Panc1 (cell line): ENCODE measurements at regions not wholly inside any gene's neighbourhood (a gene's known extent, or its start where the extent isn't known, plus 50 kb on each side); places are given as distances from the start of the nearest gene placed in this dataset.

Source experiments
- ATAC-seq: fragments of 200-7000 bp; cut with Tn5 transposase; 2 replicates; pipeline ENCODE4 v1.9.1; 2020; ENCODE audit warnings: mild to moderate bottlenecking, moderate library complexity
- BruUV-seq: library from RNA; stranded (reverse); fragments of 400-500 nt; replicated peaks from 2 replicates; lab custom pipeline; 2021; lab: Mats Ljungman, UMichigan
- CTCF ChIA-PET: fragments of 300-600 bp; sonication (Branson Sonifier 250); formaldehyde crosslinking; loops from one replicate; lab custom pipeline; 2022; ENCODE audit warnings: antibody characterized with exemption; lab: Charles Lee
- POLR2A ChIA-PET: fragments of 300-600 bp; sonication (Branson Sonifier 250); formaldehyde crosslinking; loops from one replicate; lab custom pipeline; 2022; ENCODE audit warnings: antibody characterized with exemption; lab: Charles Lee
- DNase-seq: peaks from one replicate; pipeline ENCODE4 v3.0.0-alpha.2; 2010; ENCODE audit warnings: low read depth, low spot score
- H3K27ac ChIP-seq: 2 replicates; pipeline ENCODE4 v1.5.1; 2011; ENCODE audit warnings: mild to moderate bottlenecking, low read length, inconsistent platforms
- H3K27me3 ChIP-seq: fragments of 200-500 bp; sonication (Bioruptor generic); 2 replicates; pipeline ENCODE4 v1.6.0; 2014; ENCODE audit warnings: low read length, inconsistent platforms; ENCODE audit not compliant: control insufficient read depth, insufficient read depth
- H3K36me3 ChIP-seq: fragments of 200-500 bp; sonication (Bioruptor generic); 2 replicates; pipeline ENCODE4 v1.5.1; 2014; ENCODE audit warnings: inconsistent platforms, mild to moderate bottlenecking, low read length, moderate library complexity; ENCODE audit not compliant: control insufficient read depth, insufficient read depth
- H3K4me1 ChIP-seq: 2 replicates; pipeline ENCODE4 v1.5.1; 2011; ENCODE audit warnings: inconsistent platforms, mild to moderate bottlenecking, low read length, moderate library complexity; ENCODE audit not compliant: control insufficient read depth, insufficient read depth
- H3K4me3 ChIP-seq, 2 experiments: 2 replicates each; pipeline ENCODE4 v1.5.1; 2011 to 2012; ENCODE audit warnings: low read depth in 2 of 2, low read length in 2 of 2, mild to moderate bottlenecking in 2 of 2, inconsistent platforms in 1 of 2, moderate library complexity in 1 of 2
- H3K9me3 ChIP-seq: fragments of 200-500 bp; sonication (Bioruptor generic); 2 replicates; pipeline ENCODE4 v1.5.1; 2014; ENCODE audit warnings: low read depth, mild to moderate bottlenecking, inconsistent platforms, low read length, moderate library complexity; ENCODE audit not compliant: control insufficient read depth, insufficient read depth
- CTCF ChIP-seq: fragments of 450-650 bp; IDR thresholded peaks from 2 replicates; pipeline ENCODE4 v1.5.1; 2017; ENCODE audit warnings: mild to moderate bottlenecking
- POLR2AphosphoS5 ChIP-seq: IDR thresholded peaks from 2 replicates; pipeline ENCODE4 v1.6.1; 2012; ENCODE audit warnings: mild to moderate bottlenecking, low read depth, low read length, moderate library complexity
- SIN3A ChIP-seq: IDR thresholded peaks from 2 replicates; pipeline ENCODE4 v1.6.1; 2012; ENCODE audit warnings: low read depth, mild to moderate bottlenecking, low read length, moderate library complexity, borderline replicate concordance; ENCODE audit not compliant: insufficient read depth
- TCF7L2 ChIP-seq: IDR thresholded peaks from 2 replicates; pipeline ENCODE4 v1.6.1; 2011; ENCODE audit warnings: mild to moderate bottlenecking, low read depth, low read length, inconsistent platforms
- in situ Hi-C: cut with HindIII; loops from 2 replicates; pipeline ENCODE4 v1.10.0; 2016; ENCODE audit warnings: low sequenced_read_pairs, low pct_unique_long_range_greater_than_20kb
- intact Hi-C: fragments of 100-400 bp; cut with micrococcal nuclease; formaldehyde crosslinking; loops from one replicate; pipeline ENCODE4 v1.10.0; 2022; ENCODE audit not compliant: unreplicated experiment
- TF ChIP-seq, protein P1 (sequence below), 2 experiments: IDR thresholded peaks; 2 replicates each; pipeline ENCODE4 v1.6.1; 2011 to 2012; ENCODE audit warnings: low read depth in 2 of 2, control low read depth in 1 of 2, low read length in 1 of 2, mild to moderate bottlenecking in 1 of 2, moderate library complexity in 1 of 2; ENCODE audit not compliant: insufficient read depth in 1 of 2

DNA sequence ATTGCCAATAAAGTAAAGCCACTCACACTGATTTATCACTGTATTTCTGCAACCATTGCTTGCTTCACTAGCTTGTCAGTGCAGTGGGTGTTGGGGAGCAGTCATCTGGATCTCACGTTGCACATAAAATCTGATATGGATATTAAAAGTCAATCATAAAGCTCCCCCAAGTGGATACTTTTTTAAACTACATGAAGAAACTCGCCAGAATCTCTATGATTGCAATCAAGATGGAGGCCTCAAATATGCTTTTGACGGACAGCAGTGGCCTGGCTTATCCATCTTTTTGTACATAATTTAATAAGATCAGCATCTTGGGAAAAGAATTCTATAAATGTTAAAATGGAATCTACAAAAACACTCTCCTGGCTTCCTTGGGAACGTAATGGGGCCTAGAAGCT lies 137.7 kb downstream of the WT1 start:
- TF ChIP-seq SIN3A (no peak), CTCF (peak; percentile 60), TCF7L2 (no peak)
- CTCF ChIA-PET = no interaction called here

GRCh38 chr11:32302826-32303225 lies 132.5 kb downstream of the WT1 start:
- no peaks in the 10 kb centered on the region for H3K9me3 ChIP-seq
- ChIA-PET CTCF (no interaction called here), POLR2A (no interaction called here)
- H3K4me1 ChIP-seq = no peaks in the 10 kb centered on the region
- TF ChIP-seq, protein P1, sequence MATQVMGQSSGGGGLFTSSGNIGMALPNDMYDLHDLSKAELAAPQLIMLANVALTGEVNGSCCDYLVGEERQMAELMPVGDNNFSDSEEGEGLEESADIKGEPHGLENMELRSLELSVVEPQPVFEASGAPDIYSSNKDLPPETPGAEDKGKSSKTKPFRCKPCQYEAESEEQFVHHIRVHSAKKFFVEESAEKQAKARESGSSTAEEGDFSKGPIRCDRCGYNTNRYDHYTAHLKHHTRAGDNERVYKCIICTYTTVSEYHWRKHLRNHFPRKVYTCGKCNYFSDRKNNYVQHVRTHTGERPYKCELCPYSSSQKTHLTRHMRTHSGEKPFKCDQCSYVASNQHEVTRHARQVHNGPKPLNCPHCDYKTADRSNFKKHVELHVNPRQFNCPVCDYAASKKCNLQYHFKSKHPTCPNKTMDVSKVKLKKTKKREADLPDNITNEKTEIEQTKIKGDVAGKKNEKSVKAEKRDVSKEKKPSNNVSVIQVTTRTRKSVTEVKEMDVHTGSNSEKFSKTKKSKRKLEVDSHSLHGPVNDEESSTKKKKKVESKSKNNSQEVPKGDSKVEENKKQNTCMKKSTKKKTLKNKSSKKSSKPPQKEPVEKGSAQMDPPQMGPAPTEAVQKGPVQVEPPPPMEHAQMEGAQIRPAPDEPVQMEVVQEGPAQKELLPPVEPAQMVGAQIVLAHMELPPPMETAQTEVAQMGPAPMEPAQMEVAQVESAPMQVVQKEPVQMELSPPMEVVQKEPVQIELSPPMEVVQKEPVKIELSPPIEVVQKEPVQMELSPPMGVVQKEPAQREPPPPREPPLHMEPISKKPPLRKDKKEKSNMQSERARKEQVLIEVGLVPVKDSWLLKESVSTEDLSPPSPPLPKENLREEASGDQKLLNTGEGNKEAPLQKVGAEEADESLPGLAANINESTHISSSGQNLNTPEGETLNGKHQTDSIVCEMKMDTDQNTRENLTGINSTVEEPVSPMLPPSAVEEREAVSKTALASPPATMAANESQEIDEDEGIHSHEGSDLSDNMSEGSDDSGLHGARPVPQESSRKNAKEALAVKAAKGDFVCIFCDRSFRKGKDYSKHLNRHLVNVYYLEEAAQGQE (IDR thresholded peaks at IDR 0.05; ENCODE audit: insufficient read depth in 1 of 2, low read depth in 2 of 2, low read length in 1 of 2) = no peak
- TF ChIP-seq CTCF (no peak), TCF7L2 (no peak), POLR2AphosphoS5 (no peak), SIN3A (no peak)
- no TSS peak for BruUV-seq
- H3K27ac ChIP-seq = no peak overlapping the region
- intact Hi-C loops = no loop called here
- DNase-seq (no peak), ATAC-seq (no peak)
- in situ Hi-C loops = no loop called here
- H3K4me3 ChIP-seq = no peak overlapping the region
- no peaks in the 10 kb centered on the region for H3K27me3 ChIP-seq
- no peaks in the 10 kb centered on the region for H3K36me3 ChIP-seq

More for the DNA sequence above, 137.7 kb downstream of the WT1 start:
- Histone ChIP-seq H3K27ac (no peak overlapping the region), H3K4me1 (no peaks in the 10 kb centered on the region), H3K27me3 (peaks cover 4% of the 10 kb centered on the region; the same call in 1 of the 2 replicates), H3K9me3 (no peaks in the 10 kb centered on the region), H3K36me3 (no peaks in the 10 kb centered on the region), H3K4me3 (no peak overlapping the region)
- intact Hi-C loops = loop anchor here (5.0 to 10.0 kb wide), 2 partner anchors 120 to 243 kb away; no protein-coding TSS in a partner anchor
- no peak for DNase-seq
- in situ Hi-C loops = no loop called here
- POLR2A ChIA-PET = no interaction called here
- no TSS peak for BruUV-seq
- ATAC-seq = peak; percentile 78; the same call in 1 of the 2 replicates
